Heart left ventricle (tissue), 16 donors: ENCODE measurements at regions not wholly inside any gene's neighbourhood (a gene's known extent, or its start where the extent isn't known, plus 50 kb on each side); places are given as distances from the start of the nearest gene placed in this dataset.

Experiments
- ATAC-seq, 4 donors: fragments of 200-7000 bp; cut with Tn5 transposase; one replicate each; pipeline ENCODE4 v1.9.1; 2020 to 2022; ENCODE audit warnings: moderate library complexity in 4 of 4, mild to moderate bottlenecking in 3 of 4, moderate number of reproducible peaks in 1 of 4
- DNase-seq, 5 donors: peaks; one replicate each; pipeline ENCODE4 v3.0.0-alpha.2; 2020
- H3K27ac ChIP-seq, 12 donors: fragments of 200-600 bp; sonication (generic) in 4 of 12; one replicate each; pipeline versions ENCODE4 v1.5.0 to v1.8.0; 2016 to 2022; ENCODE audit warnings: mild to moderate bottlenecking in 2 of 12
- H3K27me3 ChIP-seq, 9 donors: fragments of 200-600 bp; sonication (generic) in 2 of 9; one replicate each; pipeline versions ENCODE4 v1.5.1 to v1.8.0; 2016 to 2022; ENCODE audit warnings: mild to moderate bottlenecking in 3 of 9
- H3K36me3 ChIP-seq, 9 donors: fragments of 200-600 bp; sonication (generic) in 2 of 9; one replicate each; pipeline versions ENCODE4 v1.5.0 to v1.8.0; 2018 to 2022; ENCODE audit warnings: mild to moderate bottlenecking in 2 of 9
- H3K4me1 ChIP-seq, 12 donors: fragments of 200-600 bp; sonication (generic) in 4 of 12; one replicate each; pipeline versions ENCODE4 v1.5.0 to v1.8.0; 2016 to 2022; ENCODE audit warnings: mild to moderate bottlenecking in 3 of 12
- H3K4me3 ChIP-seq, 12 donors: fragments of 200-600 bp; sonication (generic) in 4 of 12; one replicate each; pipeline versions ENCODE4 v1.5.0 to v1.8.0; 2017 to 2022; ENCODE audit warnings: mild to moderate bottlenecking in 9 of 12, moderate library complexity in 4 of 12
- H3K9me3 ChIP-seq, 12 donors: fragments of 200-600 bp; sonication (generic) in 4 of 12; one replicate each; pipeline versions ENCODE4 v1.5.0 to v1.8.0; 2016 to 2022; ENCODE audit warnings: mild to moderate bottlenecking in 1 of 12
- CTCF ChIP-seq, 12 donors: fragments of 200-600 bp; sonication (generic) in 4 of 12; IDR thresholded peaks; one replicate each; pipeline versions ENCODE4 v1.5.0 to v1.8.0; 2018 to 2022; ENCODE audit warnings: antibody characterized with exemption in 12 of 12, mild to moderate bottlenecking in 5 of 12
- POLR2A ChIP-seq, 2 donors: fragments of 450-650 bp; IDR thresholded peaks; one replicate each; pipeline ENCODE4 v1.6.1; 2017; ENCODE audit warnings: antibody characterized with exemption in 2 of 2, mild to moderate bottlenecking in 2 of 2, moderate library complexity in 2 of 2
- WGBS, 4 donors: extraction: QIAGEN DNeasy Blood & Tissue Kit in 2 of 4; methylation state at CpG; one replicate each; pipeline versions ENCODE4 v1.1.5 to v1.1.7; 2013 to 2018; 5-methylcytosine and 5-hydroxymethylcytosine counted together
- intact Hi-C, 10 donors: fragments of 100-400 bp; cut with DNase I; formaldehyde crosslinking; loops; one replicate each; pipeline versions ENCODE4 v1.11.1 to v1.14.2; 2022
- donor health status: ischemic (EF 13 %, LVEDD 7.1; RV severe dilation, severe dysfunction).
- donor health status: healthy with polysubstance abuse.
- donor health status: DM: no; HTN: yes; CAD: no.
- donor health status: DM: no; HTN: no; CAD: no.
- donor health status: ischemic (EF 25% LVEDD 6.9; RV normal size, moderate dysfunction).
- donor health status: ischemic (EF 25% LVEDD 5.7; RV mildly dilated, moderate dysfunction).
- donor health status: healthy.
- donor health status: DM: yes; HTN: yes; CAD: no.
- donor health status: ischemic (EF 35%, LVEDD 5.7; RV mildly dilated, moderate dysfunction).
- donor health status: nonischemic (EF 11% LVEDD 7.7; RV severe dilation, severe dysfunction).
- donor health status: DM: yes; HTN: yes; CAD: no.
- donor health status: PGD.
- donor health status: ischemic (EF 29% LVEDD 5.4; RV normal size, mild dysfunction).
- donor health status: nonischemic (EF 23%, LVEDD 6.1; RV moderate dilation, normal function).

GRCh38 chr2:53018825-53019425, 748.7 kb upstream of the CHAC2 start:
- Histone ChIP-seq H3K4me1 (peaks cover 0 to 8% (median 0%) of the 10 kb centered on the region in 12 donors), H3K9me3 (no peaks in the 10 kb centered on the region), H3K27me3 (peaks cover 0 to 3% (median 0%) of the 10 kb centered on the region in 9 donors), H3K4me3 (no peak overlapping the region), H3K27ac (no peak overlapping the region), H3K36me3 (no peaks in the 10 kb centered on the region)
- TF ChIP-seq POLR2A (IDR thresholded peaks at IDR 0.05) (no peak), CTCF (IDR thresholded peaks at IDR 0.05) (no peak)
- intact Hi-C loops, result no loop called here
- ATAC-seq, result no peak
- WGBS, 4 donors, result 47 to 59% (median 52%) methylated on average over 2 of the region's 2 CpGs
- DNase-seq, result no peak

- Histone ChIP-seq H3K36me3 (no peaks in the 10 kb centered on the region), H3K9me3 (no peaks in the 10 kb centered on the region), H3K27me3 (no peaks in the 10 kb centered on the region), H3K4me1 (no peaks in the 10 kb centered on the region), H3K27ac (no peak overlapping the region), H3K4me3 (no peak overlapping the region)
- 66 to 77% (median 70%) methylated on average over 2 of the region's 2 CpGs for WGBS, 4 donors
- no peak for ATAC-seq
- intact Hi-C loops, result no loop called here
- no peak for DNase-seq
- TF ChIP-seq POLR2A (IDR thresholded peaks at IDR 0.05), result no peak
- no peak for TF ChIP-seq CTCF (IDR thresholded peaks at IDR 0.05)
Measured at GRCh38 chr2:53006980-53007379, 760.6 kb upstream of the CHAC2 start.

- ATAC-seq (no peak), DNase-seq (no peak)
- no peak overlapping the region for H3K27ac ChIP-seq
- no peaks in the 10 kb centered on the region for H3K27me3 ChIP-seq
- no peaks in the 10 kb centered on the region for H3K36me3 ChIP-seq
- 74 to 79% (median 79%) methylated on average over 3 of the region's 3 CpGs for WGBS, 4 donors
- intact Hi-C loops, result no loop called here
- H3K9me3 ChIP-seq, result no peaks in the 10 kb centered on the region
- TF ChIP-seq CTCF (IDR thresholded peaks at IDR 0.05) (no peak), POLR2A (IDR thresholded peaks at IDR 0.05) (no peak)
- H3K4me1 ChIP-seq, result no peaks in the 10 kb centered on the region
- no peak overlapping the region for H3K4me3 ChIP-seq
Measured at GRCh38 chr2:53004413-53004812, 763.2 kb upstream of the CHAC2 start.

GRCh38 chr2:52995424-52995823, 772.2 kb upstream of the CHAC2 start:
- intact Hi-C loops, result no loop called here
- Histone ChIP-seq H3K4me1 (no peaks in the 10 kb centered on the region), H3K27ac (no peak overlapping the region), H3K27me3 (no peaks in the 10 kb centered on the region), H3K9me3 (peaks cover 0 to 13% (median 0%) of the 10 kb centered on the region in 12 donors), H3K36me3 (no peaks in the 10 kb centered on the region), H3K4me3 (no peak overlapping the region)
- TF ChIP-seq POLR2A (IDR thresholded peaks at IDR 0.05), result no peak
- TF ChIP-seq CTCF (IDR thresholded peaks at IDR 0.05), result no peak
- no peak for DNase-seq
- 62 to 80% (median 67%) methylated on average over 2 of the region's 2 CpGs for WGBS, 4 donors
- ATAC-seq, result no peak
